ENCODE measurements at regions not wholly inside any gene's neighbourhood (a gene's known extent, or its start where the extent isn't known, plus 50 kb on each side); places are given as distances from the start of the nearest gene placed in this dataset.
A peak's percentile ranks its signal among the peaks of the same experiment; 100 is the strongest.

GRCh38 chr4:175377203-175377602 is 434.9 kb downstream of the GPM6A start:
- ATAC-seq (no peak), DNase-seq (ENCODE audit: extremely low read depth in 1 of 4, low spot score in 3 of 4) (no peak), FAIRE-seq (no peak)
- WGBS (ENCODE audit: insufficient coverage, low coverage, missing lambda C conversion rate): 0% methylated on average over 2 of the region's 2 CpGs
- Histone ChIP-seq H3K36me3 (ENCODE audit: control insufficient read depth, insufficient read depth, low read length) (no peaks in the 10 kb centered on the region), H3K9me1 (ENCODE audit: control insufficient read depth, insufficient read depth, low read length) (no peaks in the 10 kb centered on the region), H3K4me2 (ENCODE audit: insufficient read depth, low read length) (no peak overlapping the region), H3K9ac (ENCODE audit: insufficient read depth in 1 of 2, low read depth in 2 of 2, low read length in 2 of 2) (no peak overlapping the region), H3K27me3 (ENCODE audit: control insufficient read depth in 2 of 2, insufficient read depth in 2 of 2, low read length in 2 of 2) (no peaks in the 10 kb centered on the region), H3K4me1 (replicated peaks in 1 of 2; ENCODE audit: control insufficient read depth in 2 of 2, insufficient read depth in 2 of 2, low read length in 2 of 2) (no peaks in the 10 kb centered on the region), H4K20me1 (replicated peaks; ENCODE audit: control insufficient read depth, insufficient read depth, low read length) (no peaks in the 10 kb centered on the region), H2AFZ (ENCODE audit: low read depth, low read length) (no peak overlapping the region), H3K4me3 (no peak overlapping the region), H3K27ac (ENCODE audit: extremely low read depth, low read depth, low read length) (no peak overlapping the region), H3K9me3 (replicated peaks; ENCODE audit: control insufficient read depth, insufficient read depth, low read depth, low read length) (no peaks in the 10 kb centered on the region), H3K79me2 (ENCODE audit: control insufficient read depth, insufficient read depth, low read length) (no peaks in the 10 kb centered on the region)
- in situ Hi-C loops (cut with MboI) (no loop called here), intact Hi-C loops (cut with micrococcal nuclease) (no loop called here)
- ChIA-PET CTCF (ENCODE audit: low intra/inter-chr PET ratio) (no interaction called here), POLR2A (no interaction called here)
- no TSS peak for BruUV-seq (replicated peaks)
- TF ChIP-seq CAMTA2 (CRISPR knock-in tag; conservative IDR thresholded peaks at IDR 0.05) (no peak), SNRNP70 (optimal IDR thresholded peaks at IDR 0.05; ENCODE audit: low read depth, low read length) (no peak), HDAC2 (IDR thresholded peaks at IDR 0.05) (no peak), CBX1 (IDR thresholded peaks at IDR 0.05; ENCODE audit: low read depth) (no peak), RBM25 (IDR thresholded peaks at IDR 0.05; ENCODE audit: low read depth, low read length, severe bottlenecking) (no peak), C11orf30 (IDR thresholded peaks at IDR 0.05; ENCODE audit: low read depth) (peak; percentile 23; the same call in 1 of the 2 replicates), ZNF24 (IDR thresholded peaks at IDR 0.05) (no peak), COPS2 (conservative IDR thresholded peaks at IDR 0.05) (no peak), FOXJ2 (tag; IDR thresholded peaks at IDR 0.05) (no peak), MAFG (tag; conservative IDR thresholded peaks at IDR 0.05) (0 out of 2 replicates have a peak, but pooled peaks have one; percentile 24), BRF1 (IDR thresholded peaks at IDR 0.05; ENCODE audit: borderline replicate concordance, extremely low read depth, insufficient read length) (no peak), ZNF140 (CRISPR knock-in tag; IDR thresholded peaks at IDR 0.05) (no peak), DNMT1 (IDR thresholded peaks at IDR 0.05) (no peak), ESRRB (CRISPR knock-in tag; IDR thresholded peaks at IDR 0.05; ENCODE audit: borderline replicate concordance) (no peak), ZNF316 (IDR thresholded peaks at IDR 0.05) (peak; percentile 55; the same call in 1 of the 2 replicates), MAFF (IDR thresholded peaks at IDR 0.05; ENCODE audit: low read length) (peak; percentile 61), JUND (IDR thresholded peaks at IDR 0.05; ENCODE audit: borderline replicate concordance, low read depth, low read length) (no peak), JUND (tag; IDR thresholded peaks at IDR 0.05; ENCODE audit: borderline replicate concordance, low read depth, low read length) (no peak), PML (IDR thresholded peaks at IDR 0.05; ENCODE audit: low read length) (no peak), PRPF4 (IDR thresholded peaks at IDR 0.05; ENCODE audit: insufficient read depth, low read depth, low read length, poor library complexity, severe bottlenecking) (no peak), RBM22 (IDR thresholded peaks at IDR 0.05; ENCODE audit: low read depth, low read length, poor library complexity, severe bottlenecking) (no peak), TEAD4 (IDR thresholded peaks at IDR 0.05; ENCODE audit: low read length) (no peak), TEAD4 (CRISPR knock-in tag; IDR thresholded peaks at IDR 0.05; ENCODE audit: borderline replicate concordance) (no peak), ZNF23 (CRISPR knock-in tag; IDR thresholded peaks at IDR 0.05) (no peak), RAD21 (CRISPR knock-in tag; conservative IDR thresholded peaks at IDR 0.05 in 1 of 2, IDR thresholded peaks at IDR 0.05 in 1 of 2) (no peak)
- TF ChIP-seq, protein P1, sequence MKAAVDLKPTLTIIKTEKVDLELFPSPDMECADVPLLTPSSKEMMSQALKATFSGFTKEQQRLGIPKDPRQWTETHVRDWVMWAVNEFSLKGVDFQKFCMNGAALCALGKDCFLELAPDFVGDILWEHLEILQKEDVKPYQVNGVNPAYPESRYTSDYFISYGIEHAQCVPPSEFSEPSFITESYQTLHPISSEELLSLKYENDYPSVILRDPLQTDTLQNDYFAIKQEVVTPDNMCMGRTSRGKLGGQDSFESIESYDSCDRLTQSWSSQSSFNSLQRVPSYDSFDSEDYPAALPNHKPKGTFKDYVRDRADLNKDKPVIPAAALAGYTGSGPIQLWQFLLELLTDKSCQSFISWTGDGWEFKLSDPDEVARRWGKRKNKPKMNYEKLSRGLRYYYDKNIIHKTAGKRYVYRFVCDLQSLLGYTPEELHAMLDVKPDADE (conservative IDR thresholded peaks at IDR 0.05; ENCODE audit: control insufficient read depth, low read depth, low read length): no peak
- TF ChIP-seq, protein P2, sequence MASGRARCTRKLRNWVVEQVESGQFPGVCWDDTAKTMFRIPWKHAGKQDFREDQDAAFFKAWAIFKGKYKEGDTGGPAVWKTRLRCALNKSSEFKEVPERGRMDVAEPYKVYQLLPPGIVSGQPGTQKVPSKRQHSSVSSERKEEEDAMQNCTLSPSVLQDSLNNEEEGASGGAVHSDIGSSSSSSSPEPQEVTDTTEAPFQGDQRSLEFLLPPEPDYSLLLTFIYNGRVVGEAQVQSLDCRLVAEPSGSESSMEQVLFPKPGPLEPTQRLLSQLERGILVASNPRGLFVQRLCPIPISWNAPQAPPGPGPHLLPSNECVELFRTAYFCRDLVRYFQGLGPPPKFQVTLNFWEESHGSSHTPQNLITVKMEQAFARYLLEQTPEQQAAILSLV (tag; IDR thresholded peaks at IDR 0.05): no peak

All from K562 (cell line).